ENCODE measurements at regions not wholly inside any gene's neighbourhood (a gene's known extent, or its start where the extent isn't known, plus 50 kb on each side); places are given as distances from the start of the nearest gene placed in this dataset.

GRCh38 chr5:30802961-30803705 lies 390.4 kb upstream of the CDH6 start:
- H3K79me2 ChIP-seq (ENCODE audit: insufficient read depth, low read depth, low read length), result no peaks in the 10 kb centered on the region
- TF ChIP-seq CTCF (conservative IDR thresholded peaks at IDR 0.05; ENCODE audit: low read length) (no peak), EZH2phosphoT487 (IDR thresholded peaks at IDR 0.05; ENCODE audit: borderline replicate concordance, low read depth, low read length) (no peak)
- H3K4me2 ChIP-seq (ENCODE audit: low read length), result no peak overlapping the region
- H2AFZ ChIP-seq (ENCODE audit: low read length), result no peak overlapping the region
- POLR2A ChIA-PET, result interaction anchor here (0.6 kb wide), 1 partner anchor 657 kb away, joined by 3 read pairs; no protein-coding TSS in a partner anchor
- H3K9me3 ChIP-seq (ENCODE audit: low read length), result no peaks in the 10 kb centered on the region
- H4K20me1 ChIP-seq (ENCODE audit: insufficient read depth, low read length), result no peaks in the 10 kb centered on the region
- no peak overlapping the region for H3K4me3 ChIP-seq (ENCODE audit: low read depth, low read length, poor library complexity, severe bottlenecking)
- no peaks in the 10 kb centered on the region for H3K36me3 ChIP-seq (ENCODE audit: insufficient read depth, low read length)
- H3K9me2 ChIP-seq (ENCODE audit: insufficient read depth, low read length), result no peaks in the 10 kb centered on the region
- no TSS peak for BruUV-seq (replicated peaks)
- DNase-seq (ENCODE audit: low spot score), result no peak
- no peaks in the 10 kb centered on the region for H3K4me1 ChIP-seq (ENCODE audit: insufficient read depth, low read length, poor library complexity, severe bottlenecking)
- CTCF ChIA-PET (ENCODE audit: unreplicated experiment), result no interaction called here
- H3K27ac ChIP-seq (ENCODE audit: low read depth, low read length, poor library complexity, severe bottlenecking), result no peak overlapping the region
- intact Hi-C loops (cut with micrococcal nuclease; ENCODE audit: unreplicated experiment), result no loop called here

- POLR2A ChIA-PET, result interaction anchor here (0.5 to 0.6 kb wide), 2 partner anchors 24 to 82 kb away, joined by 3 to 6 read pairs; no protein-coding TSS in a partner anchor
- no peak for DNase-seq (ENCODE audit: low spot score)
- no peaks in the 10 kb centered on the region for H3K9me2 ChIP-seq (ENCODE audit: insufficient read depth, low read length)
- no peaks in the 10 kb centered on the region for H3K9me3 ChIP-seq (ENCODE audit: low read length)
- intact Hi-C loops (cut with micrococcal nuclease; ENCODE audit: unreplicated experiment), result no loop called here
- no peaks in the 10 kb centered on the region for H3K79me2 ChIP-seq (ENCODE audit: insufficient read depth, low read depth, low read length)
- CTCF ChIA-PET (ENCODE audit: unreplicated experiment), result no interaction called here
- H3K36me3 ChIP-seq (ENCODE audit: insufficient read depth, low read length), result no peaks in the 10 kb centered on the region
- H3K4me1 ChIP-seq (ENCODE audit: insufficient read depth, low read length, poor library complexity, severe bottlenecking), result no peaks in the 10 kb centered on the region
- H3K4me3 ChIP-seq (ENCODE audit: low read depth, low read length, poor library complexity, severe bottlenecking), result no peak overlapping the region
- TF ChIP-seq CTCF (conservative IDR thresholded peaks at IDR 0.05; ENCODE audit: low read length) (no peak), EZH2phosphoT487 (IDR thresholded peaks at IDR 0.05; ENCODE audit: borderline replicate concordance, low read depth, low read length) (no peak)
- no peak overlapping the region for H3K4me2 ChIP-seq (ENCODE audit: low read length)
- no peak overlapping the region for H3K27ac ChIP-seq (ENCODE audit: low read depth, low read length, poor library complexity, severe bottlenecking)
- H4K20me1 ChIP-seq (ENCODE audit: insufficient read depth, low read length), result no peaks in the 10 kb centered on the region
- H2AFZ ChIP-seq (ENCODE audit: low read length), result no peak overlapping the region
- no TSS peak for BruUV-seq (replicated peaks)
These were observed 411.8 kb upstream of the CDH6 start for GRCh38 chr5:30781643-30782042.

DNA sequence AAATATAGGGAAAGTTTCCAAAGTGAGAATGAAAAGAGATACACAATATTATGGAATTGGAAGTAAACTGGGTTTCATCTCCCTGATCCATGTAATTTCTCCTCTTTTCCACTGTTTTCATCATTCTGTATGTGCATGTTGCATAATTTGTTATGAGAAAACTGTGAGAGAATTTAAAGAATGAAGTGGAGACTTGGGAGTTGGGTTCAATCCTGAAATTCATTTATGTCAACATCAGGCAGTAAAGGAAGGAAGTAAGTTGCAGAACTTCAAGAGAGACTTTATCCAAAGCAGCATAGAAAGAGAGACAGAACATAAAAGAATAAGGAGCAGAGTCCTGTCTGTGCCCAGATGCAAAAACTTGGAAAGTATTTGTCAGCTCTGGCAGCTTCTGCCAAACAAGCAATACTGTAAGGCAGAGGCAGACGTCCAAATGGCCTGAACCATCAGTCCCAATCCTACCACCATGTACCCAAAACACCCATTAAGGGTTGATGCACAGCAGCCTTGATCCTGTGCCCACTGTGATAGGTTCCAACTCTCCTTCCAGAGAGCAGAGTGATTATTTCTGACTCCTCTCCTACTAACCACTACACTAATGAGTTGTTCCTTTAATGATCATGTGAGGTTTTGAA lies 425.3 kb upstream of the CDH6 start:
- intact Hi-C loops (cut with micrococcal nuclease; ENCODE audit: unreplicated experiment), result no loop called here
- ChIA-PET POLR2A (no interaction called here), CTCF (ENCODE audit: unreplicated experiment) (no interaction called here)
- TF ChIP-seq EZH2phosphoT487 (IDR thresholded peaks at IDR 0.05; ENCODE audit: borderline replicate concordance, low read depth, low read length) (no peak), CTCF (conservative IDR thresholded peaks at IDR 0.05; ENCODE audit: low read length) (no peak)
- H3K36me3 ChIP-seq (ENCODE audit: insufficient read depth, low read length), result no peaks in the 10 kb centered on the region
- BruUV-seq (replicated peaks), result no TSS peak
- H3K9me3 ChIP-seq (ENCODE audit: low read length), result no peaks in the 10 kb centered on the region
- no peak overlapping the region for H3K27ac ChIP-seq (ENCODE audit: low read depth, low read length, poor library complexity, severe bottlenecking)
- no peak overlapping the region for H2AFZ ChIP-seq (ENCODE audit: low read length)
- no peak overlapping the region for H3K4me2 ChIP-seq (ENCODE audit: low read length)
- DNase-seq (ENCODE audit: low spot score), result no peak
- no peaks in the 10 kb centered on the region for H3K79me2 ChIP-seq (ENCODE audit: insufficient read depth, low read depth, low read length)
- no peaks in the 10 kb centered on the region for H3K4me1 ChIP-seq (ENCODE audit: insufficient read depth, low read length, poor library complexity, severe bottlenecking)
- H3K9me2 ChIP-seq (ENCODE audit: insufficient read depth, low read length), result no peaks in the 10 kb centered on the region
- H3K4me3 ChIP-seq (ENCODE audit: low read depth, low read length, poor library complexity, severe bottlenecking), result no peak overlapping the region
- no peaks in the 10 kb centered on the region for H4K20me1 ChIP-seq (ENCODE audit: insufficient read depth, low read length)

Measured in OCI-LY7 (cell line).